ENCODE measurements at regions not wholly inside any gene's neighbourhood (a gene's known extent, or its start where the extent isn't known, plus 50 kb on each side); places are given as distances from the start of the nearest gene placed in this dataset.
"Not testable (repeated sequence)": the region's sequence is repeated elsewhere in the genome, so short reads cannot be mapped to it uniquely, and the experiment has no call there.

- DNase-seq (ENCODE audit: low read depth) = no peak
- no peak overlapping the region for H3K4me3 ChIP-seq (ENCODE audit: control insufficient read depth, low read depth, low read length)
- TF ChIP-seq CTCF (IDR thresholded peaks at IDR 0.05; ENCODE audit: control insufficient read depth, insufficient read depth, low read depth, low read length, missing control alignments) = no peak
These were observed 555.4 kb upstream of the VRK2 start for GRCh38 chr2:57491213-57491612.

GRCh38 chr2:57493966-57494365, 552.6 kb upstream of the VRK2 start:
- DNase-seq (ENCODE audit: low read depth); H3K4me3 ChIP-seq (ENCODE audit: control insufficient read depth, low read depth, low read length): not testable (repeated sequence)

GRCh38 chr2:57497489-57498096, 549.0 kb upstream of the VRK2 start:
- H3K4me3 ChIP-seq (ENCODE audit: control insufficient read depth, low read depth, low read length) = no peak overlapping the region
- peak; percentile 82 for TF ChIP-seq CTCF (IDR thresholded peaks at IDR 0.05; ENCODE audit: control insufficient read depth, insufficient read depth, low read depth, low read length, missing control alignments)
- DNase-seq (ENCODE audit: low read depth) = peak; percentile 10

GRCh38 chr2:57504787-57505186, 541.8 kb upstream of the VRK2 start:
- TF ChIP-seq CTCF (IDR thresholded peaks at IDR 0.05; ENCODE audit: control insufficient read depth, insufficient read depth, low read depth, low read length, missing control alignments) = no peak
- H3K4me3 ChIP-seq (ENCODE audit: control insufficient read depth, low read depth, low read length) = no peak overlapping the region
- no peak for DNase-seq (ENCODE audit: low read depth)

GRCh38 chr2:57509189-57509588, 537.4 kb upstream of the VRK2 start:
- TF ChIP-seq CTCF (IDR thresholded peaks at IDR 0.05; ENCODE audit: control insufficient read depth, insufficient read depth, low read depth, low read length, missing control alignments) = no peak
- DNase-seq (ENCODE audit: low read depth) = no peak
- H3K4me3 ChIP-seq (ENCODE audit: control insufficient read depth, low read depth, low read length) = no peak overlapping the region

- H3K4me3 ChIP-seq (ENCODE audit: control insufficient read depth, low read depth, low read length) = no peak overlapping the region
- DNase-seq (ENCODE audit: low read depth) = no peak
- no peak for TF ChIP-seq CTCF (IDR thresholded peaks at IDR 0.05; ENCODE audit: control insufficient read depth, insufficient read depth, low read depth, low read length, missing control alignments)
These were observed 535.9 kb upstream of the VRK2 start for GRCh38 chr2:57510704-57511103.

- no peak for TF ChIP-seq CTCF (IDR thresholded peaks at IDR 0.05; ENCODE audit: control insufficient read depth, insufficient read depth, low read depth, low read length, missing control alignments)
- no peak for DNase-seq (ENCODE audit: low read depth)
- H3K4me3 ChIP-seq (ENCODE audit: control insufficient read depth, low read depth, low read length) = no peak overlapping the region
These were observed 531.2 kb upstream of the VRK2 start for GRCh38 chr2:57515366-57515765.

Measured in AG09309 (cell line).